ENCODE measurements at regions not wholly inside any gene's neighbourhood (a gene's known extent, or its start where the extent isn't known, plus 50 kb on each side); places are given as distances from the start of the nearest gene placed in this dataset.
"Not testable (repeated sequence)": the region's sequence is repeated elsewhere in the genome, so short reads cannot be mapped to it uniquely, and the experiment has no call there.

DNA sequence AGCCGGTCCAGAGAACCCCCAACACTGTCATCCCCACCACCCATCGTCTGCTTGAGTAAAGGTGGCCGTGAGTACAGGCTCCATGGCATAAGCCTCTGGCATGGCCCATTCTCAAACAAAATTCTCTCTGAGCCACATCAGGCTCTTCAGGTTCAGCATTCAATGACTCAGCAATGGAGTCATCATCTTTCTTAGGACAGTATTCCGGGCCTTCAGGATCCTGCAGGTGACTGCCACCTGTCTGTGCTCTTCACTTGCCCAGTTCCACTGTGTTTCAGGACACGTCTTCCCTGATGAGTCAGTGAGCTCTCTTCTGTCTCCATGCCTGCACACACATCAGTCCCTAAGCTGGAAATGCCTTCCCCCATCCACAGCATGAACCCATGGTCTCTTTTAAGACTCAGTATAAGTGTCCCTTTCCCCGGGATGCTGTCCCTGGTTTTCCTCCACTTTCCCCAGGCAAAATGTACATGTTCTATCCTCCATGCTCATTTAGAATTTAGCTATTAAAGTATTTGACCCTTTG lies 81.1 kb upstream of the FGGY start:
- no peak for DNase-seq (ENCODE audit: low read depth)
- H3K4me3 ChIP-seq (ENCODE audit: low read length) = no peak overlapping the region
- TF ChIP-seq, protein P1, sequence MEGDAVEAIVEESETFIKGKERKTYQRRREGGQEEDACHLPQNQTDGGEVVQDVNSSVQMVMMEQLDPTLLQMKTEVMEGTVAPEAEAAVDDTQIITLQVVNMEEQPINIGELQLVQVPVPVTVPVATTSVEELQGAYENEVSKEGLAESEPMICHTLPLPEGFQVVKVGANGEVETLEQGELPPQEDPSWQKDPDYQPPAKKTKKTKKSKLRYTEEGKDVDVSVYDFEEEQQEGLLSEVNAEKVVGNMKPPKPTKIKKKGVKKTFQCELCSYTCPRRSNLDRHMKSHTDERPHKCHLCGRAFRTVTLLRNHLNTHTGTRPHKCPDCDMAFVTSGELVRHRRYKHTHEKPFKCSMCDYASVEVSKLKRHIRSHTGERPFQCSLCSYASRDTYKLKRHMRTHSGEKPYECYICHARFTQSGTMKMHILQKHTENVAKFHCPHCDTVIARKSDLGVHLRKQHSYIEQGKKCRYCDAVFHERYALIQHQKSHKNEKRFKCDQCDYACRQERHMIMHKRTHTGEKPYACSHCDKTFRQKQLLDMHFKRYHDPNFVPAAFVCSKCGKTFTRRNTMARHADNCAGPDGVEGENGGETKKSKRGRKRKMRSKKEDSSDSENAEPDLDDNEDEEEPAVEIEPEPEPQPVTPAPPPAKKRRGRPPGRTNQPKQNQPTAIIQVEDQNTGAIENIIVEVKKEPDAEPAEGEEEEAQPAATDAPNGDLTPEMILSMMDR (conservative IDR thresholded peaks at IDR 0.05; ENCODE audit: low read length) = no peak

GRCh38 chr1:59217439-59217838 lies 79.5 kb upstream of the FGGY start:
- not testable (repeated sequence) for H3K4me3 ChIP-seq (ENCODE audit: low read length); DNase-seq (ENCODE audit: low read depth)

GRCh38 chr1:59218521-59219236 lies 78.2 kb upstream of the FGGY start:
- TF ChIP-seq, protein P1 (conservative IDR thresholded peaks at IDR 0.05; ENCODE audit: low read length) = no peak
- peak; percentile 19 for DNase-seq (ENCODE audit: low read depth)
- no peak overlapping the region for H3K4me3 ChIP-seq (ENCODE audit: low read length)

GRCh38 chr1:59219916-59220315 lies 77.0 kb upstream of the FGGY start:
- TF ChIP-seq, protein P1 (conservative IDR thresholded peaks at IDR 0.05; ENCODE audit: low read length) = no peak
- DNase-seq (ENCODE audit: low read depth) = no peak
- no peak overlapping the region for H3K4me3 ChIP-seq (ENCODE audit: low read length)

DNA sequence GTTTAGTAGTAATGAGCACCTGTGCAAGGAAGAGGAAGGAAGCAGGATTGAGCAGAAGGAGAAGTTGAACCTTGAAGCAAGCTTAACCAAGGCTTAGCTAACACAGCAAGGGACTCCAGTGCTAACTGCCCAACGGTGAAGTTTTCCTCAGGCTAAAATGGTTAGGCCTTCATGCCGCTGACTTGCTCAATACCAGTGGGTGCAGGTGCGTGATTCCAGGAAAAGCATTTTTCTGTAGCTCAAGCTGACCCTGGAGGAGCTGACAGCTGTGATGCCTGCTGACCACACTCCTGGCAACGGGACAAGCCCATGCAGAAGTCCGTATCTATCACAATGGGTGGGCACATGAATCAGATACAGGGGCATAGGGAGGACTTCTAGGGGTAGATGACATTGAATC lies 76.5 kb upstream of the FGGY start:
- no peak for DNase-seq (ENCODE audit: low read depth)
- TF ChIP-seq, protein P1 (conservative IDR thresholded peaks at IDR 0.05; ENCODE audit: low read length) = no peak
- H3K4me3 ChIP-seq (ENCODE audit: low read length) = no peak overlapping the region

DNA sequence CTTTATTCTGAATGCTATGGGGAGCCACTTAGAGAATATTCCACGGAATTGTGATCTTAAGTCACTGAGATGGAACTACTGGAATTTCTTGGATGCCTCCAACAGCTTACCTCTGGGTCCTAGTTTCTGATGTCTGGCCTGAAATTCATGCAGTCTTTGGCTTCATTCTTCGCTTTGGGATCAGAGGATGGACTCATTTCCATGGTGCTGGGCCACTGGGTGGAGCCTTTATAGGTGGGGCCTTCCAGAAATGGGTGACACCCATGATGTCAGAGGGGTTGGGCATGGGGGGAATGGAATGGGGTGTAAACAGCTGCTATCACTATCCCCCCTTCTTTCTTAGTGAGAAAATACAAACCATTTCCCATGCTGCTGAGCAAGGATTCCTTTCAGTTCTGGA lies 73.7 kb upstream of the FGGY start:
- TF ChIP-seq, protein P1 (conservative IDR thresholded peaks at IDR 0.05; ENCODE audit: low read length) = no peak
- DNase-seq (ENCODE audit: low read depth) = peak; percentile 31
- H3K4me3 ChIP-seq (ENCODE audit: low read length) = no peak overlapping the region

- TF ChIP-seq, protein P1 (conservative IDR thresholded peaks at IDR 0.05; ENCODE audit: low read length) = no peak
- peak; percentile 28 for DNase-seq (ENCODE audit: low read depth)
Observed at GRCh38 chr1:59223989-59224634, 72.8 kb upstream of the FGGY start.

More at GRCh38 chr1:59223989-59224634, 72.8 kb upstream of the FGGY start:
- no peak overlapping the region for H3K4me3 ChIP-seq (ENCODE audit: low read length)

Data from AG10803 (cell line).